A549 (cell line): ENCODE measurements at regions not wholly inside any gene's neighbourhood (a gene's known extent, or its start where the extent isn't known, plus 50 kb on each side); places are given as distances from the start of the nearest gene placed in this dataset.

Experiments
- ATAC-seq, 2 experiments: fragments of 200-7000 bp in 1 of 2; fragments of >200 bp in 1 of 2; cut with Nextera tagmentation in 1 of 2; cut with Tn5 transposase in 1 of 2; 3 replicates each; pipeline versions ENCODE4 v1.8.0 to v1.9.1; 2018 to 2020; ENCODE audit warnings: mild to moderate bottlenecking in 1 of 2, moderate library complexity in 1 of 2
- CTCF ChIA-PET: fragments of 300-600 bp; sonication (Branson Sonifier 250); formaldehyde crosslinking; extraction: SDS; loops from one replicate; lab custom pipeline; 2021; ENCODE audit warnings: antibody characterized with exemption, inconsistent platforms; lab: Yijun Ruan, JAX
- POLR2A ChIA-PET: fragments of 350-600 bp; formaldehyde crosslinking; extraction: SDS; loops from one replicate; lab custom pipeline; 2021; ENCODE audit warnings: antibody characterized with exemption, inconsistent platforms; lab: Yijun Ruan, JAX
- DNase-seq, 2 experiments: peaks; one replicate each; pipeline versions ENCODE4 v3.0.0 to v3.0.0-alpha.2; 2011 to 2016; ENCODE audit warnings: low read depth in 1 of 2, low spot score in 1 of 2
- FAIRE-seq: peaks from 2 replicates; lab custom pipeline; 2011; peaks lifted over from hg19 to GRCh38; lab: Jason Lieb, UNC
- H3K27ac ChIP-seq, 2 experiments: fragments of >200 bp; sonication (Bioruptor Twin); formaldehyde crosslinking; 3 replicates each; pipeline ENCODE4 v1.5.1; 2016 to 2017
- H3K4me1 ChIP-seq: fragments of >200 bp; sonication (Bioruptor Twin); formaldehyde crosslinking; 3 replicates; pipeline ENCODE4 v1.6.1; 2016
- H3K4me2 ChIP-seq: fragments of >200 bp; sonication (Bioruptor Twin); formaldehyde crosslinking; 3 replicates; pipeline ENCODE4 v1.6.1; 2016
- H3K4me3 ChIP-seq: fragments of >200 bp; sonication (Bioruptor Twin); formaldehyde crosslinking; 3 replicates; pipeline ENCODE4 v1.5.1; 2016
- H3K9me3 ChIP-seq: fragments of >200 bp; sonication (Bioruptor Twin); formaldehyde crosslinking; 3 replicates; pipeline ENCODE4 v1.6.1; 2016
- BHLHE40 ChIP-seq: IDR thresholded peaks from 2 replicates; pipeline ENCODE4 v1.6.1; 2012; ENCODE audit warnings: low read depth, low read length, inconsistent platforms
- CBX2 ChIP-seq: fragments of 200-600 bp; sonication (generic); IDR thresholded peaks from 2 replicates; pipeline ENCODE4 v1.6.1; 2016; ENCODE audit warnings: low read depth, mild to moderate bottlenecking, borderline replicate concordance
- CEBPB ChIP-seq, 2 experiments: fragments of >200 bp in 1 of 2; sonication (Bioruptor Twin) in 1 of 2; formaldehyde crosslinking in 1 of 2; IDR thresholded peaks; 2 replicates each; pipeline ENCODE4 v1.6.1; 2012 to 2016
- CHD2 ChIP-seq: fragments of 150-350 bp; IDR thresholded peaks from 2 replicates; pipeline ENCODE4 v1.6.1; 2014; ENCODE audit warnings: low read length; ENCODE audit not compliant: partially characterized antibody
- CHD4 ChIP-seq: fragments of 200-600 bp; sonication (generic); IDR thresholded peaks from 2 replicates; pipeline ENCODE4 v1.6.1; 2016; ENCODE audit warnings: antibody characterized with exemption, mild to moderate bottlenecking, borderline replicate concordance
- CTCF ChIP-seq: fragments of >200 bp; sonication (Bioruptor Twin); formaldehyde crosslinking; IDR thresholded peaks from 3 replicates; pipeline ENCODE4 v1.5.1; 2016
- EHF ChIP-seq: fragments of 250-450 bp; sonication (Bioruptor Pico); IDR thresholded peaks from 2 replicates; pipeline ENCODE4 v1.5.0; 2020; ENCODE audit warnings: mild to moderate bottlenecking
- EHMT2 ChIP-seq: fragments of 200-600 bp; sonication (generic); IDR thresholded peaks from 2 replicates; pipeline ENCODE4 v1.6.1; 2016; ENCODE audit warnings: antibody characterized with exemption, low read depth, mild to moderate bottlenecking, moderate library complexity
- EP300 ChIP-seq, 2 experiments: fragments of >200 bp; sonication (Bioruptor Twin); formaldehyde crosslinking; IDR thresholded peaks; 2 replicates in 1 of 2; 3 replicates in 1 of 2; pipeline ENCODE4 v1.6.1; 2016 to 2017
- FOXS1 ChIP-seq: fragments of 250-450 bp; sonication (Bioruptor Pico); IDR thresholded peaks from 2 replicates; pipeline ENCODE4 v1.5.0; 2020; ENCODE audit warnings: mild to moderate bottlenecking, moderate library complexity
- GATA3 ChIP-seq: IDR thresholded peaks from 2 replicates; pipeline ENCODE4 v1.6.1; 2012; ENCODE audit warnings: borderline replicate concordance
- HDAC2 ChIP-seq: fragments of 200-600 bp; sonication (generic); IDR thresholded peaks from 2 replicates; pipeline ENCODE4 v1.6.1; 2016
- HOXA7 ChIP-seq: fragments of 250-450 bp; sonication (Bioruptor Pico); IDR thresholded peaks from 2 replicates; pipeline ENCODE4 v1.5.0; 2020; ENCODE audit warnings: mild to moderate bottlenecking, moderate library complexity
- HOXB13 ChIP-seq: fragments of 250-450 bp; sonication (Bioruptor Pico); IDR thresholded peaks from 2 replicates; pipeline ENCODE4 v1.5.0; 2020; ENCODE audit warnings: low read depth, mild to moderate bottlenecking, moderate library complexity
- JUNB ChIP-seq: fragments of >200 bp; sonication (Bioruptor Twin); formaldehyde crosslinking; IDR thresholded peaks from 2 replicates; pipeline ENCODE4 v1.6.1; 2016
- KDM1A ChIP-seq: fragments of 200-600 bp; sonication (generic); IDR thresholded peaks from 2 replicates; pipeline ENCODE4 v1.6.1; 2016; ENCODE audit warnings: low read depth, mild to moderate bottlenecking
- KDM5A ChIP-seq: fragments of 200-600 bp; sonication (generic); IDR thresholded peaks from 2 replicates; pipeline ENCODE4 v1.6.1; 2016; ENCODE audit warnings: antibody characterized with exemption, mild to moderate bottlenecking
- MAFK ChIP-seq: fragments of 450-650 bp; IDR thresholded peaks from 2 replicates; pipeline ENCODE4 v1.6.1; 2014; ENCODE audit not compliant: partially characterized antibody
- MAX ChIP-seq: IDR thresholded peaks from 2 replicates; pipeline ENCODE4 v1.6.1; 2012
- NR3C1 ChIP-seq: fragments of >200 bp; sonication (Bioruptor Twin); formaldehyde crosslinking; IDR thresholded peaks from 3 replicates; pipeline ENCODE4 v1.6.1; 2017
- RCOR1 ChIP-seq: fragments of 150-350 bp; IDR thresholded peaks from 2 replicates; pipeline ENCODE4 v1.6.1; 2014; ENCODE audit warnings: antibody characterized with exemption, low read length, low read depth
- SMC3 ChIP-seq: fragments of >200 bp; sonication (Bioruptor Twin); formaldehyde crosslinking; IDR thresholded peaks from 3 replicates; pipeline ENCODE4 v1.6.1; 2018; ENCODE audit warnings: inconsistent platforms
- TP53 ChIP-seq: fragments of 250-450 bp; sonication (Bioruptor Pico); IDR thresholded peaks from 2 replicates; pipeline ENCODE4 v1.5.0; 2021; ENCODE audit warnings: mild to moderate bottlenecking, moderate library complexity
- ZC3H11A ChIP-seq: fragments of 450-650 bp; IDR thresholded peaks from 2 replicates; pipeline ENCODE4 v1.6.1; 2014; ENCODE audit warnings: antibody characterized with exemption, mild to moderate bottlenecking
- ZFP36 ChIP-seq: fragments of 450-650 bp; IDR thresholded peaks from 2 replicates; pipeline ENCODE4 v1.6.1; 2014; ENCODE audit warnings: borderline replicate concordance; ENCODE audit not compliant: partially characterized antibody
- ZSCAN20 ChIP-seq: fragments of 250-450 bp; sonication (Bioruptor Pico); IDR thresholded peaks from 2 replicates; pipeline ENCODE4 v1.8.0; 2022; ENCODE audit warnings: mild to moderate bottlenecking, moderate library complexity
- WGBS: methylation state at CpG from one replicate; pipeline ENCODE4 v1.1.6; 2017; ENCODE audit errors: missing lambda C conversion rate; 5-methylcytosine and 5-hydroxymethylcytosine counted together
- TF ChIP-seq, protein P1 (sequence below): fragments of 250-450 bp; sonication (Bioruptor Pico); IDR thresholded peaks from 2 replicates; pipeline ENCODE4 v1.5.0; 2021; ENCODE audit warnings: mild to moderate bottlenecking, moderate library complexity, borderline replicate concordance
- TF ChIP-seq, protein P2 (sequence below): IDR thresholded peaks from 2 replicates; pipeline ENCODE4 v1.6.1; 2012

DNA sequence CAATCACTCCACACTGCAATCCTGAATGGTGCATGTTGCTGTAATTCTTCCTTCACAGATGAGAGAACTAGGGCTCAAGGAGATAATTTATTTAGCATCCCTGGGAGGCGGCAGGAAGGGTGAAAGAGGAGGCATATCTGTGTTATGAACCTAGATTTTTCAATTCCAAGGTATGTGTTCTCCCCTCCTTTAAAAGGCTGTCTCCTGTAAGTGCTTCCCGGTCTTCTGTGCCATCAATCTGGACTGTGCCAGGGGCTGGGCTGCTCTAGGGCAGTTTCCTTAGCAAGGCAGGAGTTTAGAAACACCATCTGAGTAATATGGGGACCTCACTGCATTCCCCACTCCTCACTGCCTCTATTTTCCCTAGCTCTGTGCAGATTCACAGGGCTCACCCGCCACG, 185.0 kb downstream of the RFC3 start:
- H3K4me1 ChIP-seq, result peaks cover 7% of the 10 kb centered on the region; the same call in 1 of the 3 replicates
- CTCF ChIA-PET, result no interaction called here
- 67% methylated on average over 4 of the region's 4 CpGs for WGBS
- H3K9me3 ChIP-seq, result no peaks in the 10 kb centered on the region
- no peak for FAIRE-seq
- no peak for DNase-seq
- TF ChIP-seq EHF (CRISPR knock-in tag), result no peak
- TF ChIP-seq BHLHE40, result no peak
- no peak for TF ChIP-seq HOXA7
- no peak for TF ChIP-seq SMC3
- TF ChIP-seq CBX2, result no peak
- TF ChIP-seq CHD4, result no peak
- no peak for TF ChIP-seq CTCF
- no peak for TF ChIP-seq MAFK
- TF ChIP-seq TP53 (CRISPR knock-in tag), result no peak
- TF ChIP-seq, protein P1, sequence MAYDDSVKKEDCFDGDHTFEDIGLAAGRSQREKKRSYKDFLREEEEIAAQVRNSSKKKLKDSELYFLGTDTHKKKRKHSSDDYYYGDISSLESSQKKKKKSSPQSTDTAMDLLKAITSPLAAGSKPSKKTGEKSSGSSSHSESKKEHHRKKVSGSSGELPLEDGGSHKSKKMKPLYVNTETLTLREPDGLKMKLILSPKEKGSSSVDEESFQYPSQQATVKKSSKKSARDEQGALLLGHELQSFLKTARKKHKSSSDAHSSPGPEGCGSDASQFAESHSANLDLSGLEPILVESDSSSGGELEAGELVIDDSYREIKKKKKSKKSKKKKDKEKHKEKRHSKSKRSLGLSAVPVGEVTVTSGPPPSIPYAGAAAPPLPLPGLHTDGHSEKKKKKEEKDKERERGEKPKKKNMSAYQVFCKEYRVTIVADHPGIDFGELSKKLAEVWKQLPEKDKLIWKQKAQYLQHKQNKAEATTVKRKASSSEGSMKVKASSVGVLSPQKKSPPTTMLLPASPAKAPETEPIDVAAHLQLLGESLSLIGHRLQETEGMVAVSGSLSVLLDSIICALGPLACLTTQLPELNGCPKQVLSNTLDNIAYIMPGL (CRISPR knock-in tag), result no peak
- no peak for TF ChIP-seq NR3C1
- TF ChIP-seq JUNB, result no peak
- no peak for ATAC-seq
- H3K27ac ChIP-seq, result no peak overlapping the region
- H3K4me2 ChIP-seq, result no peak overlapping the region
- no peak overlapping the region for H3K4me3 ChIP-seq
- POLR2A ChIA-PET, result no interaction called here

- Histone ChIP-seq H3K4me3 (no peak overlapping the region), H3K4me2 (no peak overlapping the region), H3K27ac (no peak overlapping the region), H3K4me1 (peaks cover 7% of the 10 kb centered on the region; the same call in 1 of the 3 replicates), H3K9me3 (no peaks in the 10 kb centered on the region)
- ChIA-PET POLR2A (no interaction called here), CTCF (no interaction called here)
- ATAC-seq (no peak), FAIRE-seq (no peak), DNase-seq (no peak)
- TF ChIP-seq GATA3 (no peak), TP53 (CRISPR knock-in tag) (no peak), ZFP36 (no peak), EP300 (IDR thresholded peaks at IDR 0.05) (no peak), EHMT2 (no peak), CEBPB (IDR thresholded peaks at IDR 0.05) (no peak), MAX (no peak), FOXS1 (CRISPR knock-in tag) (no peak), RCOR1 (no peak), NR3C1 (no peak), HOXB13 (no peak), CBX2 (no peak), KDM5A (no peak), ZSCAN20 (CRISPR knock-in tag) (no peak), HDAC2 (no peak), CHD2 (no peak), KDM1A (no peak), ZC3H11A (no peak), CTCF (no peak)
- TF ChIP-seq, protein P2, sequence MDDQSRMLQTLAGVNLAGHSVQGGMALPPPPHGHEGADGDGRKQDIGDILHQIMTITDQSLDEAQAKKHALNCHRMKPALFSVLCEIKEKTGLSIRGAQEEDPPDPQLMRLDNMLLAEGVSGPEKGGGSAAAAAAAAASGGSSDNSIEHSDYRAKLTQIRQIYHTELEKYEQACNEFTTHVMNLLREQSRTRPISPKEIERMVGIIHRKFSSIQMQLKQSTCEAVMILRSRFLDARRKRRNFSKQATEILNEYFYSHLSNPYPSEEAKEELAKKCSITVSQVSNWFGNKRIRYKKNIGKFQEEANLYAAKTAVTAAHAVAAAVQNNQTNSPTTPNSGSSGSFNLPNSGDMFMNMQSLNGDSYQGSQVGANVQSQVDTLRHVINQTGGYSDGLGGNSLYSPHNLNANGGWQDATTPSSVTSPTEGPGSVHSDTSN, result no peak
- WGBS, result 47% methylated on average over 4 of the region's 4 CpGs
These were observed 185.7 kb downstream of the RFC3 start for GRCh38 chr13:34003656-34004055.
